ENCODE measurements at regions not wholly inside any gene's neighbourhood (a gene's known extent, or its start where the extent isn't known, plus 50 kb on each side); places are given as distances from the start of the nearest gene placed in this dataset.
"Not testable (repeated sequence)": the region's sequence is repeated elsewhere in the genome, so short reads cannot be mapped to it uniquely, and the experiment has no call there.

DNA sequence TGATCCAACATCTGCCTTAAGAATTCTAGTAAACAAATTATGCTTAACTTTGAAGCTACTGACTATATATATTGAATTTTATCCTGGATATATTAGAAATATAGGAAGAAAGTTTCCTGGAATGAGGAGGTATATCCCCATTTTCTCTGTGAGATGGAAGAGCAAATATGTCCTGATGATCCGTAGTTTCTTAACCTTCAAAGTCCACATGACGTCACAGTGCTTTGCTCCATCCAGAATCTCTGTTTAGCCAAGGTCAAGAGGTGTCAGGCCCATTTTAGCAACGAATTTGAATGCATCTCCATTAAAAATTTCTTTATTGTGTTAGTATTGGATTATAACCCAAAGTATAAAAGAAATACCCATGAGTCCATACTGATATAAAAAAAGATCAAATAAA is 162.5 kb downstream of the PRL start:
- no CpG with 5 or more reads among the region's 3 CpGs for WGBS (ENCODE audit: insufficient coverage)
- peaks cover 3 to 13% (median 7%) of the 10 kb centered on the region in 3 donors for H3K9me3 Mint-ChIP-seq
- no peak for DNase-seq
- H3K4me1 ChIP-seq (ENCODE audit: control insufficient read depth in 1 of 2, extremely low read depth in 1 of 2, insufficient read depth in 2 of 2, low read length in 2 of 2) = no peaks in the 10 kb centered on the region
- H3K36me3 ChIP-seq (ENCODE audit: control insufficient read depth in 2 of 2, extremely low read depth in 1 of 2, insufficient read depth in 1 of 2, low read length in 1 of 2) = peaks cover 0 to 3% of the 10 kb centered on the region in 2 donors
- H3K9me3 ChIP-seq = peaks cover 4% of the 10 kb centered on the region
- H3K27ac ChIP-seq (ENCODE audit: low read length) = no peak overlapping the region
- no peaks in the 10 kb centered on the region for H3K36me3 Mint-ChIP-seq
- H3K4me1 Mint-ChIP-seq = peaks cover 0 to 5% (median 0%) of the 10 kb centered on the region in 3 donors
- ChIA-PET POLR2A (no interaction called here), CTCF (no interaction called here)
- H3K27me3 ChIP-seq (replicated peaks in 1 of 2; ENCODE audit: control insufficient read depth in 2 of 2, extremely low read depth in 1 of 2, insufficient read depth in 2 of 2, low read length in 1 of 2) = no peaks in the 10 kb centered on the region
- H3K27me3 Mint-ChIP-seq = no peaks in the 10 kb centered on the region
- H3K4me3 Mint-ChIP-seq = no peak overlapping the region
- H3K27ac Mint-ChIP-seq = no peak overlapping the region
- no peak for ATAC-seq (replicated peaks in 1 of 4)
- H3K4me3 ChIP-seq (ENCODE audit: control insufficient read depth in 1 of 2, extremely low read depth in 1 of 2, low read length in 1 of 2) = no peak overlapping the region

- no peak overlapping the region for H3K4me3 Mint-ChIP-seq
- no peak overlapping the region for H3K27ac ChIP-seq (ENCODE audit: low read length)
- no peaks in the 10 kb centered on the region for H3K4me1 ChIP-seq (ENCODE audit: control insufficient read depth in 1 of 2, extremely low read depth in 1 of 2, insufficient read depth in 2 of 2, low read length in 2 of 2)
- H3K9me3 Mint-ChIP-seq = peaks cover 3 to 7% (median 7%) of the 10 kb centered on the region in 3 donors
- no peak overlapping the region for H3K4me3 ChIP-seq (ENCODE audit: control insufficient read depth in 1 of 2, extremely low read depth in 1 of 2, low read length in 1 of 2)
- no peak for DNase-seq
- H3K36me3 ChIP-seq (ENCODE audit: control insufficient read depth in 2 of 2, extremely low read depth in 1 of 2, insufficient read depth in 1 of 2, low read length in 1 of 2) = peaks cover 0 to 3% of the 10 kb centered on the region in 2 donors
- POLR2A ChIA-PET = no interaction called here
- H3K36me3 Mint-ChIP-seq = no peaks in the 10 kb centered on the region
- peaks cover 4% of the 10 kb centered on the region for H3K9me3 ChIP-seq
- WGBS (ENCODE audit: insufficient coverage) = no CpG with 5 or more reads among the region's 1 CpG
- H3K27me3 Mint-ChIP-seq = no peaks in the 10 kb centered on the region
- no peaks in the 10 kb centered on the region for H3K27me3 ChIP-seq (replicated peaks in 1 of 2; ENCODE audit: control insufficient read depth in 2 of 2, extremely low read depth in 1 of 2, insufficient read depth in 2 of 2, low read length in 1 of 2)
- H3K4me1 Mint-ChIP-seq = peaks cover 0 to 5% (median 0%) of the 10 kb centered on the region in 3 donors
- ATAC-seq (replicated peaks in 1 of 4) = no peak
- CTCF ChIA-PET = no interaction called here
- H3K27ac Mint-ChIP-seq = no peak overlapping the region
These were observed 161.4 kb downstream of the PRL start for GRCh38 chr6:22135395-22135794.

GRCh38 chr6:22140736-22141135 is 156.1 kb downstream of the PRL start:
- H3K27me3 ChIP-seq (replicated peaks in 1 of 2; ENCODE audit: control insufficient read depth in 2 of 2, extremely low read depth in 1 of 2, insufficient read depth in 2 of 2, low read length in 1 of 2); H3K36me3 ChIP-seq (ENCODE audit: control insufficient read depth in 2 of 2, extremely low read depth in 1 of 2, insufficient read depth in 1 of 2, low read length in 1 of 2); H3K27me3 Mint-ChIP-seq; POLR2A ChIA-PET; H3K36me3 Mint-ChIP-seq; H3K9me3 ChIP-seq; H3K27ac ChIP-seq (ENCODE audit: low read length); CTCF ChIA-PET; H3K4me3 Mint-ChIP-seq; H3K9me3 Mint-ChIP-seq; DNase-seq; H3K27ac Mint-ChIP-seq; ATAC-seq (replicated peaks in 1 of 4); H3K4me3 ChIP-seq (ENCODE audit: control insufficient read depth in 1 of 2, extremely low read depth in 1 of 2, low read length in 1 of 2): not testable (repeated sequence)
- peaks cover 0 to 25% (median 0%) of the 10 kb centered on the region in 3 donors for H3K4me1 Mint-ChIP-seq
- 92% methylated on average over 9 of the region's 10 CpGs for WGBS (ENCODE audit: insufficient coverage)
- H3K4me1 ChIP-seq (ENCODE audit: control insufficient read depth in 1 of 2, extremely low read depth in 1 of 2, insufficient read depth in 2 of 2, low read length in 2 of 2) = peaks cover 0 to 23% of the 10 kb centered on the region in 2 experiments

DNA sequence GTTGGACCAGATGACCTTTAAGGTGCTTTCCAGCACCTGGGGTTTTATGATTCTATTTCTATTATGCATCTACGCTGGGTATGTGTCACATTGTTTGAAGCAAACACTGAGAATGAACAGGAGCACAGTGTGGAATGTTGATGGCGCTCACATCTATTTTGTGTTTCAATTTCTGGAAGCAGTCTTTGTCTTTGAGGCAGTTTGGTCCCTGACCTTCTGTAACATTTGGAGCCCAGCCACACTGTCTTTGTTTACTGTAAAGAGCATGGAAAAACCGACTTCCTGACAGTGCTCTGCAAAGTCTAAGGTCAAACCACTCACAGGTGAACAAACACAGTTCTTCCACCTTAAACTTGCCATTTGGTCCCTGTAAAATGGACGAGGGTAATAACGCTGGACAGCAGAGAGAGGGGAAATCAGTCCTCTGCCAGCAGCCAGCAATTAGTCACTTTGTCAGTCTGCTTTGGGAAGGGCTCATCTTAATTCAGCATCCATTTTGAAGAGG is 155.5 kb downstream of the PRL start:
- CTCF ChIA-PET = no interaction called here
- Mint-ChIP-seq H3K27ac (no peak overlapping the region), H3K4me1 (peaks cover 2 to 29% (median 3%) of the 10 kb centered on the region in 3 donors), H3K27me3 (peaks cover 4 to 5% of the 10 kb centered on the region in 2 donors), H3K36me3 (no peaks in the 10 kb centered on the region), H3K4me3 (no peak overlapping the region), H3K9me3 (peaks cover 0 to 4% (median 0%) of the 10 kb centered on the region in 3 donors)
- no peak for DNase-seq
- H3K36me3 ChIP-seq (ENCODE audit: control insufficient read depth in 2 of 2, extremely low read depth in 1 of 2, insufficient read depth in 1 of 2, low read length in 1 of 2) = no peaks in the 10 kb centered on the region
- no peak overlapping the region for H3K27ac ChIP-seq (ENCODE audit: low read length)
- H3K9me3 ChIP-seq = no peaks in the 10 kb centered on the region
- 30% methylated on average over 2 of the region's 5 CpGs for WGBS (ENCODE audit: insufficient coverage)
- POLR2A ChIA-PET = no interaction called here
- no peak overlapping the region for H3K4me3 ChIP-seq (ENCODE audit: control insufficient read depth in 1 of 2, extremely low read depth in 1 of 2, low read length in 1 of 2)
- ATAC-seq (replicated peaks in 1 of 4) = no peak
- no peaks in the 10 kb centered on the region for H3K27me3 ChIP-seq (replicated peaks in 1 of 2; ENCODE audit: control insufficient read depth in 2 of 2, extremely low read depth in 1 of 2, insufficient read depth in 2 of 2, low read length in 1 of 2)
- peaks cover 3 to 23% of the 10 kb centered on the region in 2 experiments for H3K4me1 ChIP-seq (ENCODE audit: control insufficient read depth in 1 of 2, extremely low read depth in 1 of 2, insufficient read depth in 2 of 2, low read length in 2 of 2)

GRCh38 chr6:22142856-22143255 is 154.0 kb downstream of the PRL start:
- Mint-ChIP-seq H3K27ac (no peak overlapping the region), H3K4me3 (no peak overlapping the region), H3K27me3 (peaks cover 8 to 12% of the 10 kb centered on the region in 2 donors), H3K9me3 (peaks cover 0 to 4% (median 0%) of the 10 kb centered on the region in 3 donors), H3K4me1 (peaks cover 5 to 38% (median 16%) of the 10 kb centered on the region in 3 donors), H3K36me3 (no peaks in the 10 kb centered on the region)
- POLR2A ChIA-PET = no interaction called here
- H3K4me1 ChIP-seq (ENCODE audit: control insufficient read depth in 1 of 2, extremely low read depth in 1 of 2, insufficient read depth in 2 of 2, low read length in 2 of 2) = peaks cover 10 to 30% of the 10 kb centered on the region in 2 experiments
- peaks cover 0 to 9% of the 10 kb centered on the region in 2 experiments for H3K27me3 ChIP-seq (replicated peaks in 1 of 2; ENCODE audit: control insufficient read depth in 2 of 2, extremely low read depth in 1 of 2, insufficient read depth in 2 of 2, low read length in 1 of 2)
- H3K36me3 ChIP-seq (ENCODE audit: control insufficient read depth in 2 of 2, extremely low read depth in 1 of 2, insufficient read depth in 1 of 2, low read length in 1 of 2) = no peaks in the 10 kb centered on the region
- CTCF ChIA-PET = interaction anchor here in 1 of 2 donors (0.9 kb wide), 1 partner anchor 19 kb away, joined by 4 read pairs; no protein-coding TSS in a partner anchor
- H3K27ac ChIP-seq (ENCODE audit: low read length) = no peak overlapping the region
- no peaks in the 10 kb centered on the region for H3K9me3 ChIP-seq
- DNase-seq = no peak
- H3K4me3 ChIP-seq (ENCODE audit: control insufficient read depth in 1 of 2, extremely low read depth in 1 of 2, low read length in 1 of 2) = no peak overlapping the region
- ATAC-seq (replicated peaks in 1 of 4) = no peak
- WGBS (ENCODE audit: insufficient coverage) = 33% methylated on average over 5 of the region's 7 CpGs

GRCh38 chr6:22145376-22145775 is 151.5 kb downstream of the PRL start:
- H3K4me3 ChIP-seq (ENCODE audit: control insufficient read depth in 1 of 2, extremely low read depth in 1 of 2, low read length in 1 of 2) = no peak overlapping the region
- Mint-ChIP-seq H3K27me3 (peaks cover 13 to 14% of the 10 kb centered on the region in 2 donors), H3K27ac (no peak overlapping the region), H3K36me3 (no peaks in the 10 kb centered on the region), H3K4me1 (peaks cover 5 to 56% (median 21%) of the 10 kb centered on the region in 3 donors), H3K4me3 (no peak overlapping the region), H3K9me3 (peaks cover 0 to 4% (median 0%) of the 10 kb centered on the region in 3 donors)
- no peak overlapping the region for H3K27ac ChIP-seq (ENCODE audit: low read length)
- H3K36me3 ChIP-seq (ENCODE audit: control insufficient read depth in 2 of 2, extremely low read depth in 1 of 2, insufficient read depth in 1 of 2, low read length in 1 of 2) = no peaks in the 10 kb centered on the region
- ATAC-seq (replicated peaks in 1 of 4) (no peak), DNase-seq (no peak)
- WGBS (ENCODE audit: insufficient coverage) = no CpG with 5 or more reads among the region's 3 CpGs
- POLR2A ChIA-PET = no interaction called here
- H3K9me3 ChIP-seq = no peaks in the 10 kb centered on the region
- CTCF ChIA-PET = no interaction called here
- H3K4me1 ChIP-seq (ENCODE audit: control insufficient read depth in 1 of 2, extremely low read depth in 1 of 2, insufficient read depth in 2 of 2, low read length in 2 of 2) = peaks cover 13 to 52% of the 10 kb centered on the region in 2 experiments
- H3K27me3 ChIP-seq (replicated peaks in 1 of 2; ENCODE audit: control insufficient read depth in 2 of 2, extremely low read depth in 1 of 2, insufficient read depth in 2 of 2, low read length in 1 of 2) = peaks cover 0 to 9% of the 10 kb centered on the region in 2 experiments

Data from T-cell (primary cell).